SJCRH30 (cell line): ENCODE measurements at regions not wholly inside any gene's neighbourhood (a gene's known extent, or its start where the extent isn't known, plus 50 kb on each side); places are given as distances from the start of the nearest gene placed in this dataset.

Experiments used
- DNase-seq, 2 experiments: peaks; one replicate each; pipeline ENCODE4 v3.0.0-alpha.2; 2015 to 2020
- H3K27ac ChIP-seq: fragments of 250-450 bp; sonication (Bioruptor Pico); 2 replicates; pipeline ENCODE4 v1.5.1; 2020; ENCODE audit warnings: mild to moderate bottlenecking, moderate library complexity
- H3K27me3 ChIP-seq: fragments of 250-450 bp; sonication (Bioruptor Pico); 2 replicates; pipeline ENCODE4 v1.5.1; 2020; ENCODE audit warnings: mild to moderate bottlenecking, moderate library complexity
- H3K36me3 ChIP-seq: fragments of 250-450 bp; sonication (Bioruptor Pico); 2 replicates; pipeline ENCODE4 v1.5.1; 2020; ENCODE audit warnings: mild to moderate bottlenecking, moderate library complexity
- H3K4me1 ChIP-seq: fragments of 250-450 bp; sonication (Bioruptor Pico); 2 replicates; pipeline ENCODE4 v1.5.1; 2020; ENCODE audit warnings: mild to moderate bottlenecking, moderate library complexity
- H3K4me3 ChIP-seq: fragments of 250-450 bp; sonication (Bioruptor Pico); 2 replicates; pipeline ENCODE4 v1.5.1; 2020; ENCODE audit warnings: mild to moderate bottlenecking, moderate library complexity
- H3K9me3 ChIP-seq: fragments of 250-450 bp; sonication (Bioruptor Pico); replicated peaks from 2 replicates; pipeline ENCODE4 v1.5.1; 2020; ENCODE audit warnings: mild to moderate bottlenecking, moderate library complexity

- H3K4me1 ChIP-seq: no peaks in the 10 kb centered on the region
- no peaks in the 10 kb centered on the region for H3K36me3 ChIP-seq
- H3K4me3 ChIP-seq: no peak overlapping the region
- H3K27me3 ChIP-seq: no peaks in the 10 kb centered on the region
- DNase-seq: no peak
- H3K27ac ChIP-seq: no peak overlapping the region
- H3K9me3 ChIP-seq: no peaks in the 10 kb centered on the region
Measured at GRCh38 chr2:128450211-128451024, 131.8 kb upstream of the HS6ST1 start.

GRCh38 chr2:128451084-128452023 is 132.7 kb upstream of the HS6ST1 start:
- H3K36me3 ChIP-seq: no peaks in the 10 kb centered on the region
- no peak overlapping the region for H3K27ac ChIP-seq
- no peak for DNase-seq
- H3K27me3 ChIP-seq: no peaks in the 10 kb centered on the region
- H3K4me3 ChIP-seq: no peak overlapping the region
- no peaks in the 10 kb centered on the region for H3K9me3 ChIP-seq
- H3K4me1 ChIP-seq: no peaks in the 10 kb centered on the region

GRCh38 chr2:128452024-128452411 is 133.3 kb upstream of the HS6ST1 start:
- Histone ChIP-seq H3K9me3 (no peaks in the 10 kb centered on the region), H3K4me3 (no peak overlapping the region), H3K27me3 (no peaks in the 10 kb centered on the region), H3K36me3 (no peaks in the 10 kb centered on the region), H3K4me1 (no peaks in the 10 kb centered on the region), H3K27ac (no peak overlapping the region)
- DNase-seq: no peak

- Histone ChIP-seq H3K27ac (no peak overlapping the region), H3K27me3 (no peaks in the 10 kb centered on the region), H3K9me3 (no peaks in the 10 kb centered on the region), H3K36me3 (no peaks in the 10 kb centered on the region), H3K4me3 (no peak overlapping the region), H3K4me1 (no peaks in the 10 kb centered on the region)
- DNase-seq: no peak
Measured at GRCh38 chr2:128452536-128453530, 134.2 kb upstream of the HS6ST1 start.

GRCh38 chr2:128454980-128455720 is 136.5 kb upstream of the HS6ST1 start:
- Histone ChIP-seq H3K4me1 (peaks cover 10% of the 10 kb centered on the region; the same call in 1 of the 2 replicates), H3K4me3 (no peak overlapping the region), H3K27me3 (no peaks in the 10 kb centered on the region), H3K27ac (no peak overlapping the region), H3K9me3 (no peaks in the 10 kb centered on the region; the same call in 1 of the 2 replicates), H3K36me3 (no peaks in the 10 kb centered on the region)
- no peak for DNase-seq

GRCh38 chr2:128455721-128456050 is 137.0 kb upstream of the HS6ST1 start:
- Histone ChIP-seq H3K9me3 (no peaks in the 10 kb centered on the region; the same call in 1 of the 2 replicates), H3K27ac (no peak overlapping the region), H3K4me3 (no peak overlapping the region), H3K27me3 (no peaks in the 10 kb centered on the region), H3K36me3 (no peaks in the 10 kb centered on the region), H3K4me1 (peaks cover 10% of the 10 kb centered on the region; the same call in 1 of the 2 replicates)
- DNase-seq: no peak

- no peaks in the 10 kb centered on the region; the same call in 1 of the 2 replicates for H3K9me3 ChIP-seq
- no peaks in the 10 kb centered on the region for H3K36me3 ChIP-seq
- DNase-seq: no peak
- H3K4me3 ChIP-seq: no peak overlapping the region
- no peaks in the 10 kb centered on the region for H3K27me3 ChIP-seq
- H3K27ac ChIP-seq: no peak overlapping the region
- H3K4me1 ChIP-seq: peaks cover 10% of the 10 kb centered on the region; the same call in 1 of the 2 replicates
Measured at GRCh38 chr2:128456281-128456680, 137.6 kb upstream of the HS6ST1 start.

- Histone ChIP-seq H3K4me1 (peaks cover 10% of the 10 kb centered on the region; the same call in 1 of the 2 replicates), H3K27ac (no peak overlapping the region), H3K36me3 (no peaks in the 10 kb centered on the region), H3K27me3 (no peaks in the 10 kb centered on the region), H3K9me3 (no peaks in the 10 kb centered on the region; the same call in 1 of the 2 replicates), H3K4me3 (no peak overlapping the region)
- no peak for DNase-seq
Measured at GRCh38 chr2:128457006-128457604, 138.4 kb upstream of the HS6ST1 start.

- Histone ChIP-seq H3K4me3 (no peak overlapping the region), H3K4me1 (peaks cover 10% of the 10 kb centered on the region; the same call in 1 of the 2 replicates), H3K36me3 (no peaks in the 10 kb centered on the region), H3K27ac (no peak overlapping the region), H3K9me3 (no peaks in the 10 kb centered on the region; the same call in 1 of the 2 replicates), H3K27me3 (no peaks in the 10 kb centered on the region)
- no peak for DNase-seq
Measured at GRCh38 chr2:128457716-128458115, 139.0 kb upstream of the HS6ST1 start.

GRCh38 chr2:128458505-128458904 is 139.8 kb upstream of the HS6ST1 start:
- Histone ChIP-seq H3K4me3 (no peak overlapping the region), H3K4me1 (peaks cover 10% of the 10 kb centered on the region; the same call in 1 of the 2 replicates), H3K27ac (no peak overlapping the region), H3K27me3 (no peaks in the 10 kb centered on the region), H3K9me3 (no peaks in the 10 kb centered on the region; the same call in 1 of the 2 replicates), H3K36me3 (no peaks in the 10 kb centered on the region)
- DNase-seq: no peak

GRCh38 chr2:128464456-128464855 is 145.8 kb upstream of the HS6ST1 start:
- H3K4me3 ChIP-seq: no peak overlapping the region
- DNase-seq: no peak
- no peak overlapping the region for H3K27ac ChIP-seq
- H3K9me3 ChIP-seq: peaks cover 4% of the 10 kb centered on the region
- H3K36me3 ChIP-seq: no peaks in the 10 kb centered on the region
- H3K4me1 ChIP-seq: no peaks in the 10 kb centered on the region; the same call in 1 of the 2 replicates
- H3K27me3 ChIP-seq: no peaks in the 10 kb centered on the region

- peaks cover 13% of the 10 kb centered on the region for H3K9me3 ChIP-seq
- H3K36me3 ChIP-seq: no peaks in the 10 kb centered on the region
- no peak overlapping the region for H3K27ac ChIP-seq
- DNase-seq: no peak
- no peak overlapping the region for H3K4me3 ChIP-seq
- H3K27me3 ChIP-seq: no peaks in the 10 kb centered on the region
- H3K4me1 ChIP-seq: no peaks in the 10 kb centered on the region
Measured at GRCh38 chr2:128465246-128466170, 146.8 kb upstream of the HS6ST1 start.
